A549 (cell line): ENCODE measurements at regions not wholly inside any gene's neighbourhood (a gene's known extent, or its start where the extent isn't known, plus 50 kb on each side); places are given as distances from the start of the nearest gene placed in this dataset.

Experiments used
- ATAC-seq, 2 experiments: fragments of 200-7000 bp in 1 of 2; fragments of >200 bp in 1 of 2; cut with Nextera tagmentation in 1 of 2; cut with Tn5 transposase in 1 of 2; 3 replicates each; pipeline versions ENCODE4 v1.8.0 to v1.9.1; 2018 to 2020; ENCODE audit warnings: mild to moderate bottlenecking in 1 of 2, moderate library complexity in 1 of 2
- CTCF ChIA-PET: fragments of 300-600 bp; sonication (Branson Sonifier 250); formaldehyde crosslinking; extraction: SDS; loops from one replicate; lab custom pipeline; 2021; ENCODE audit warnings: antibody characterized with exemption, inconsistent platforms; lab: Yijun Ruan, JAX
- POLR2A ChIA-PET: fragments of 350-600 bp; formaldehyde crosslinking; extraction: SDS; loops from one replicate; lab custom pipeline; 2021; ENCODE audit warnings: antibody characterized with exemption, inconsistent platforms; lab: Yijun Ruan, JAX
- DNase-seq, 2 experiments: peaks; one replicate each; pipeline versions ENCODE4 v3.0.0 to v3.0.0-alpha.2; 2011 to 2016; ENCODE audit warnings: low read depth in 1 of 2, low spot score in 1 of 2
- FAIRE-seq: peaks from 2 replicates; lab custom pipeline; 2011; peaks lifted over from hg19 to GRCh38; lab: Jason Lieb, UNC
- H3K27ac ChIP-seq, 2 experiments: fragments of >200 bp; sonication (Bioruptor Twin); formaldehyde crosslinking; 3 replicates each; pipeline ENCODE4 v1.5.1; 2016 to 2017
- H3K4me1 ChIP-seq: fragments of >200 bp; sonication (Bioruptor Twin); formaldehyde crosslinking; 3 replicates; pipeline ENCODE4 v1.6.1; 2016
- H3K4me2 ChIP-seq: fragments of >200 bp; sonication (Bioruptor Twin); formaldehyde crosslinking; 3 replicates; pipeline ENCODE4 v1.6.1; 2016
- H3K4me3 ChIP-seq: fragments of >200 bp; sonication (Bioruptor Twin); formaldehyde crosslinking; 3 replicates; pipeline ENCODE4 v1.5.1; 2016
- H3K9me3 ChIP-seq: fragments of >200 bp; sonication (Bioruptor Twin); formaldehyde crosslinking; 3 replicates; pipeline ENCODE4 v1.6.1; 2016
- CBX8 ChIP-seq: fragments of 200-600 bp; sonication (generic); IDR thresholded peaks from 2 replicates; pipeline ENCODE4 v1.6.1; 2016
- CEBPB ChIP-seq, 2 experiments: fragments of >200 bp in 1 of 2; sonication (Bioruptor Twin) in 1 of 2; formaldehyde crosslinking in 1 of 2; IDR thresholded peaks; 2 replicates each; pipeline ENCODE4 v1.6.1; 2012 to 2016
- CHD2 ChIP-seq: fragments of 150-350 bp; IDR thresholded peaks from 2 replicates; pipeline ENCODE4 v1.6.1; 2014; ENCODE audit warnings: low read length; ENCODE audit not compliant: partially characterized antibody
- GATA3 ChIP-seq: IDR thresholded peaks from 2 replicates; pipeline ENCODE4 v1.6.1; 2012; ENCODE audit warnings: borderline replicate concordance
- JUN ChIP-seq, 2 experiments: fragments of >200 bp; sonication (Bioruptor Twin); formaldehyde crosslinking; IDR thresholded peaks; 2 replicates in 1 of 2; 3 replicates in 1 of 2; pipeline ENCODE4 v1.6.1; 2016 to 2017
- KDM5A ChIP-seq: fragments of 200-600 bp; sonication (generic); IDR thresholded peaks from 2 replicates; pipeline ENCODE4 v1.6.1; 2016; ENCODE audit warnings: antibody characterized with exemption, mild to moderate bottlenecking
- MYC ChIP-seq: IDR thresholded peaks from 2 replicates; pipeline ENCODE4 v1.6.1; 2012; ENCODE audit warnings: mild to moderate bottlenecking, inconsistent platforms, low read length, improper control_type of control experiment, borderline replicate concordance
- NFE2L2 ChIP-seq: fragments of 150-350 bp; conservative IDR thresholded peaks from 2 replicates; pipeline ENCODE4 v1.6.1; 2014; ENCODE audit warnings: low read length
- NR3C1 ChIP-seq: fragments of >200 bp; sonication (Bioruptor Twin); formaldehyde crosslinking; IDR thresholded peaks from 3 replicates; pipeline ENCODE4 v1.6.1; 2017
- RARB ChIP-seq: fragments of 250-450 bp; sonication (Bioruptor Pico); IDR thresholded peaks from 2 replicates; pipeline ENCODE4 v1.8.0; 2021; ENCODE audit warnings: mild to moderate bottlenecking, moderate library complexity
- RFX5 ChIP-seq: fragments of 450-650 bp; IDR thresholded peaks from 2 replicates; pipeline ENCODE4 v1.7.1; 2014; ENCODE audit warnings: antibody characterized with exemption, mild to moderate bottlenecking, moderate library complexity
- TFCP2L1 ChIP-seq: fragments of 250-450 bp; sonication (Bioruptor Pico); IDR thresholded peaks from 2 replicates; pipeline ENCODE4 v1.5.0; 2021; ENCODE audit warnings: mild to moderate bottlenecking
- WGBS: methylation state at CpG from one replicate; pipeline ENCODE4 v1.1.6; 2017; ENCODE audit errors: missing lambda C conversion rate; 5-methylcytosine and 5-hydroxymethylcytosine counted together
- TF ChIP-seq, protein P1 (sequence below): fragments of >200 bp; sonication (Bioruptor Twin); formaldehyde crosslinking; IDR thresholded peaks from 3 replicates; pipeline ENCODE4 v1.5.1; 2016
- TF ChIP-seq, protein P2 (sequence below): fragments of >200 bp; sonication (Bioruptor Twin); formaldehyde crosslinking; IDR thresholded peaks from 2 replicates; pipeline ENCODE4 v1.6.1; 2016
- TF ChIP-seq, protein P3 (sequence below): fragments of 450-650 bp; IDR thresholded peaks from 2 replicates; pipeline ENCODE4 v1.6.1; 2014; ENCODE audit warnings: antibody characterized with exemption
- TF ChIP-seq, protein P4 (sequence below): IDR thresholded peaks from 2 replicates; pipeline ENCODE4 v1.6.1; 2012
- TF ChIP-seq, protein P5 (sequence below): fragments of 150-350 bp; IDR thresholded peaks from 2 replicates; pipeline ENCODE4 v1.6.1; 2014; ENCODE audit warnings: low read depth, mild to moderate bottlenecking, low read length

- TF ChIP-seq, protein P1, sequence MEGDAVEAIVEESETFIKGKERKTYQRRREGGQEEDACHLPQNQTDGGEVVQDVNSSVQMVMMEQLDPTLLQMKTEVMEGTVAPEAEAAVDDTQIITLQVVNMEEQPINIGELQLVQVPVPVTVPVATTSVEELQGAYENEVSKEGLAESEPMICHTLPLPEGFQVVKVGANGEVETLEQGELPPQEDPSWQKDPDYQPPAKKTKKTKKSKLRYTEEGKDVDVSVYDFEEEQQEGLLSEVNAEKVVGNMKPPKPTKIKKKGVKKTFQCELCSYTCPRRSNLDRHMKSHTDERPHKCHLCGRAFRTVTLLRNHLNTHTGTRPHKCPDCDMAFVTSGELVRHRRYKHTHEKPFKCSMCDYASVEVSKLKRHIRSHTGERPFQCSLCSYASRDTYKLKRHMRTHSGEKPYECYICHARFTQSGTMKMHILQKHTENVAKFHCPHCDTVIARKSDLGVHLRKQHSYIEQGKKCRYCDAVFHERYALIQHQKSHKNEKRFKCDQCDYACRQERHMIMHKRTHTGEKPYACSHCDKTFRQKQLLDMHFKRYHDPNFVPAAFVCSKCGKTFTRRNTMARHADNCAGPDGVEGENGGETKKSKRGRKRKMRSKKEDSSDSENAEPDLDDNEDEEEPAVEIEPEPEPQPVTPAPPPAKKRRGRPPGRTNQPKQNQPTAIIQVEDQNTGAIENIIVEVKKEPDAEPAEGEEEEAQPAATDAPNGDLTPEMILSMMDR = no peak
- TF ChIP-seq, protein P2, sequence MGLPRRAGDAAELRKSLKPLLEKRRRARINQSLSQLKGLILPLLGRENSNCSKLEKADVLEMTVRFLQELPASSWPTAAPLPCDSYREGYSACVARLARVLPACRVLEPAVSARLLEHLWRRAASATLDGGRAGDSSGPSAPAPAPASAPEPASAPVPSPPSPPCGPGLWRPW = no peak
- TF ChIP-seq GATA3 = no peak
- TF ChIP-seq, protein P3, sequence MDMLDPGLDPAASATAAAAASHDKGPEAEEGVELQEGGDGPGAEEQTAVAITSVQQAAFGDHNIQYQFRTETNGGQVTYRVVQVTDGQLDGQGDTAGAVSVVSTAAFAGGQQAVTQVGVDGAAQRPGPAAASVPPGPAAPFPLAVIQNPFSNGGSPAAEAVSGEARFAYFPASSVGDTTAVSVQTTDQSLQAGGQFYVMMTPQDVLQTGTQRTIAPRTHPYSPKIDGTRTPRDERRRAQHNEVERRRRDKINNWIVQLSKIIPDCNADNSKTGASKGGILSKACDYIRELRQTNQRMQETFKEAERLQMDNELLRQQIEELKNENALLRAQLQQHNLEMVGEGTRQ = no peak
- no peak for TF ChIP-seq RARB (CRISPR knock-in tag)
- TF ChIP-seq JUN (IDR thresholded peaks at IDR 0.05) = no peak
- TF ChIP-seq RFX5 = no peak
- TF ChIP-seq CBX8 = no peak
- TF ChIP-seq KDM5A = no peak
- TF ChIP-seq CHD2 = no peak
- no peak for TF ChIP-seq TFCP2L1 (CRISPR knock-in tag)
- no peak overlapping the region for H3K27ac ChIP-seq
- ATAC-seq (0 out of 6 replicates have a peak, but pooled peaks of 1 of the 2 experiments have one; percentile 12), DNase-seq (no peak), FAIRE-seq (no peak)
- POLR2A ChIA-PET = no interaction called here
- no peaks in the 10 kb centered on the region for H3K4me1 ChIP-seq
- CTCF ChIA-PET = no interaction called here
- 47% methylated on average over 2 of the region's 2 CpGs for WGBS
- no peak overlapping the region for H3K4me3 ChIP-seq
- H3K9me3 ChIP-seq = no peaks in the 10 kb centered on the region; the same call in 2 of the 3 replicates
- H3K4me2 ChIP-seq = no peak overlapping the region
Observed at GRCh38 chr20:16187956-16188616, 385.2 kb downstream of the KIF16B start.

DNA sequence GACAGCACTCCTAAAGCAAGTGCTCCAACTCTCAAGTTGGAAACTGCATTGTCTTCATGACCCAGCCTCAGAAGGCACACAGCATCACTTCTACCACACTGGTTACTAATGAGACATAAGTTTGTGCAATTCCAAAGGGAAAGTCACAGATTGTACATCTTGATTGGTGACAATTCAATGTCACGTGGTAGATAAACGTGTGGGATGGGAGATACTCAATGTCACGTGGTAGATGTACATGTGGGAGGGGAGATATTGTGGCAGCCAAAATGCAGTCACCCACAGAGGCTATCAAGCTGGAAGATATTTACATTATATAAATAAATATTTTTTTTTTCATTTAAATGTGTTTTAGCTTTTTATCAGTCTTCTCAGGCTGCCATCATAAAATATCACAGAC, 393.3 kb downstream of the KIF16B start:
- no peak overlapping the region for H3K27ac ChIP-seq
- H3K4me2 ChIP-seq = no peak overlapping the region
- no peaks in the 10 kb centered on the region for H3K4me1 ChIP-seq
- ATAC-seq (no peak), DNase-seq (no peak), FAIRE-seq (no peak)
- ChIA-PET POLR2A (no interaction called here), CTCF (interaction anchor here (1.0 kb wide), 1 partner anchor 12 kb away, joined by 3 read pairs; no protein-coding TSS in a partner anchor)
- TF ChIP-seq KDM5A (no peak), RFX5 (no peak), NR3C1 (no peak), MYC (no peak)
- TF ChIP-seq, protein P4, sequence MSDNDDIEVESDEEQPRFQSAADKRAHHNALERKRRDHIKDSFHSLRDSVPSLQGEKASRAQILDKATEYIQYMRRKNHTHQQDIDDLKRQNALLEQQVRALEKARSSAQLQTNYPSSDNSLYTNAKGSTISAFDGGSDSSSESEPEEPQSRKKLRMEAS = no peak
- TF ChIP-seq, protein P5, sequence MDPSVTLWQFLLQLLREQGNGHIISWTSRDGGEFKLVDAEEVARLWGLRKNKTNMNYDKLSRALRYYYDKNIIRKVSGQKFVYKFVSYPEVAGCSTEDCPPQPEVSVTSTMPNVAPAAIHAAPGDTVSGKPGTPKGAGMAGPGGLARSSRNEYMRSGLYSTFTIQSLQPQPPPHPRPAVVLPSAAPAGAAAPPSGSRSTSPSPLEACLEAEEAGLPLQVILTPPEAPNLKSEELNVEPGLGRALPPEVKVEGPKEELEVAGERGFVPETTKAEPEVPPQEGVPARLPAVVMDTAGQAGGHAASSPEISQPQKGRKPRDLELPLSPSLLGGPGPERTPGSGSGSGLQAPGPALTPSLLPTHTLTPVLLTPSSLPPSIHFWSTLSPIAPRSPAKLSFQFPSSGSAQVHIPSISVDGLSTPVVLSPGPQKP = no peak
- TF ChIP-seq, protein P3 = peak; percentile 83
- H3K9me3 ChIP-seq = no peaks in the 10 kb centered on the region; the same call in 2 of the 3 replicates
- no peak overlapping the region for H3K4me3 ChIP-seq
- WGBS = 6% methylated on average over 3 of the region's 3 CpGs

GRCh38 chr20:16179371-16179770, 393.9 kb downstream of the KIF16B start:
- no peak for TF ChIP-seq CEBPB (IDR thresholded peaks at IDR 0.05)
- TF ChIP-seq KDM5A = no peak
- TF ChIP-seq, protein P2 = no peak
- TF ChIP-seq CBX8 = no peak
- TF ChIP-seq NFE2L2 = no peak
- TF ChIP-seq, all 56 proteins: peak for 0
- H3K4me3 ChIP-seq = no peak overlapping the region
- no peaks in the 10 kb centered on the region for H3K4me1 ChIP-seq
- H3K27ac ChIP-seq = no peak overlapping the region
- no peak for DNase-seq
- ChIA-PET CTCF (interaction anchor here (1.0 kb wide), 1 partner anchor 12 kb away, joined by 3 read pairs; no protein-coding TSS in a partner anchor), POLR2A (no interaction called here)
- WGBS = 3% methylated on average over 1 of the region's 1 CpG
- ATAC-seq = no peak
- no peaks in the 10 kb centered on the region; the same call in 2 of the 3 replicates for H3K9me3 ChIP-seq
- no peak overlapping the region for H3K4me2 ChIP-seq
- FAIRE-seq = no peak
